GM19023 (cell line): ENCODE measurements at regions not wholly inside any gene's neighbourhood (a gene's known extent, or its start where the extent isn't known, plus 50 kb on each side); places are given as distances from the start of the nearest gene placed in this dataset.

ENCODE experiments used
- ATAC-seq: cut with Tn5 transposase; IDR thresholded peaks from one replicate; pipeline ENCODE4 v1.9.1; 2021; ENCODE audit warnings: mild to moderate bottlenecking, moderate library complexity; ENCODE audit not compliant: unreplicated experiment

GRCh38 chr4:11593576-11594116, 165.0 kb upstream of the HS3ST1 start:
- no peak for ATAC-seq

- no peak for ATAC-seq
Observed at GRCh38 chr4:11592276-11592675, 163.6 kb upstream of the HS3ST1 start.

GRCh38 chr4:11590132-11590531, 161.4 kb upstream of the HS3ST1 start:
- ATAC-seq, result no peak

GRCh38 chr4:11589676-11590075, 161.0 kb upstream of the HS3ST1 start:
- no peak for ATAC-seq

GRCh38 chr4:11587797-11588196, 159.1 kb upstream of the HS3ST1 start:
- ATAC-seq, result no peak

GRCh38 chr4:11585506-11585905, 156.8 kb upstream of the HS3ST1 start:
- no peak for ATAC-seq

- no peak for ATAC-seq
Observed at GRCh38 chr4:11568511-11568910, 139.8 kb upstream of the HS3ST1 start.

- peak; percentile 83 for ATAC-seq
Observed at GRCh38 chr4:11566444-11567022, 137.8 kb upstream of the HS3ST1 start.

- no peak for ATAC-seq
Observed at GRCh38 chr4:11565899-11566298, 137.2 kb upstream of the HS3ST1 start.

GRCh38 chr4:11565213-11565612, 136.5 kb upstream of the HS3ST1 start:
- ATAC-seq, result no peak

GRCh38 chr4:11564021-11564420, 135.3 kb upstream of the HS3ST1 start:
- no peak for ATAC-seq

GRCh38 chr4:11549525-11549924, 120.8 kb upstream of the HS3ST1 start:
- no peak for ATAC-seq

GRCh38 chr4:11548597-11549082, 119.9 kb upstream of the HS3ST1 start:
- peak; percentile 94 for ATAC-seq

GRCh38 chr4:11546391-11547175, 117.9 kb upstream of the HS3ST1 start:
- ATAC-seq, result no peak

- no peak for ATAC-seq
Observed at GRCh38 chr4:11545651-11546050, 117.0 kb upstream of the HS3ST1 start.

GRCh38 chr4:11544211-11544610, 115.5 kb upstream of the HS3ST1 start:
- no peak for ATAC-seq

GRCh38 chr4:11543706-11544105, 115.0 kb upstream of the HS3ST1 start:
- no peak for ATAC-seq

- no peak for ATAC-seq
Observed at GRCh38 chr4:11542952-11543351, 114.3 kb upstream of the HS3ST1 start.

- ATAC-seq, result no peak
Observed at GRCh38 chr4:11537846-11538245, 109.2 kb upstream of the HS3ST1 start.

- no peak for ATAC-seq
Observed at GRCh38 chr4:11535333-11535732, 106.6 kb upstream of the HS3ST1 start.

- no peak for ATAC-seq
Observed at GRCh38 chr4:11534623-11535302, 106.1 kb upstream of the HS3ST1 start.

- no peak for ATAC-seq
Observed at GRCh38 chr4:11532138-11532537, 103.4 kb upstream of the HS3ST1 start.
